ENCODE measurements at regions not wholly inside any gene's neighbourhood (a gene's known extent, or its start where the extent isn't known, plus 50 kb on each side); places are given as distances from the start of the nearest gene placed in this dataset.
"Not testable (repeated sequence)": the region's sequence is repeated elsewhere in the genome, so short reads cannot be mapped to it uniquely, and the experiment has no call there.

DNA sequence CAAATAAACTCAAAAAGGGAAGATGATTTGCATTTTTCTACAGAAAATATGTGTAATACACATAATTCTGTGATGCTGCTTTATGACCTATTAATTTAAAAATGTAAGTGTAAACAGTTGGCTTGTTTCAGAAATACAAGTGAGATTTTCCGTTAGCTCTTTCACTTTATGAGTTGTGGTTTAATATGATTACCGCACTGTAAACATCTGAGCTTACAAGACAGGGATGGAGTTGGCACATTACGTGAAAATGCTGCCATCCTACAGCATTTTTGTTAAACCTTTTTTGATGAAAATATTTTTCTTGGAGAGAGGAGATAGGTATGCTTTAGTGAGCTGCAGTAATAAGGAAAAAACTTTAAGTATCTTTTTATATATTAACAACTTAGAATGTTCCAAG is 426.8 kb upstream of the ADAMTS5 start:
- DNase-seq (ENCODE audit: low read depth, low spot score) = no peak

DNA sequence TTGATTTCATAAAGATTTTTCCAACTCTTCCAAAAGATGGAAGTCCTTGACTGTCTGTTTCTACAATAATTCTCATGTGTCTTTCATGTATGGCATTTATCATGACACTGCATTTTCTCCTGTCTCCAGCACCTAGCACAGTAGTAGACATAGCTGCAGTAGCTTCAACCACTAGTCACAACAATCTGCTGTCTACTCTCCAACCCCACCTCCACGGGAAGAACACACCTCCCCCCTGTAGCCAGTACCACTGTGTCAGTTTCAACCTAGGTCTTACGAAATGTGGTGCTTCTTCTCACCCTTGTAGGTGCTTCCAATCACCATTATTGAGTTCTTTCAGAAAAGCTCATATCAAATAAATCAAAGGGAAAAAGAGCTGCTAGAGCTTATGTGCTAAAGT is 425.1 kb upstream of the ADAMTS5 start:
- no peak for DNase-seq (ENCODE audit: low read depth, low spot score)

DNA sequence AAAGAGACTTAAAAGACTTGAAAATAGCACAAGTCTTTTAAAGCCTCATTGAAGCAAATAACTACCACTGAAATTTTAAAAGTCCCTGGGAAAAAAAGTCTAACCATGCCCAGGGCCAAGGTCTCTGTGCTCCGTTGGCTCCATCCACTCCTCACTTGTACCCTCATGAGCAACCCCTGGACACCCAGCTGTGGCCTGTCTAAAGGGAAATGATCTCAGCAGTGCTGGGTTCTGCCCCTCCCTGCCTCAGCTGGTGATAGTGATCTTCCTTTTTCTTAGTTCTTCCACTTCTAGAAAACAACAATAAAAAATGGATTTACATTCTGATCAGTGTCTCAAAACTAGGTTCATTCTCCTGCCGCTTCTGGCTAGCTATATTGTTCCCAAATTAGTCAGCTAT is 423.5 kb upstream of the ADAMTS5 start:
- no peak for DNase-seq (ENCODE audit: low read depth, low spot score)

DNA sequence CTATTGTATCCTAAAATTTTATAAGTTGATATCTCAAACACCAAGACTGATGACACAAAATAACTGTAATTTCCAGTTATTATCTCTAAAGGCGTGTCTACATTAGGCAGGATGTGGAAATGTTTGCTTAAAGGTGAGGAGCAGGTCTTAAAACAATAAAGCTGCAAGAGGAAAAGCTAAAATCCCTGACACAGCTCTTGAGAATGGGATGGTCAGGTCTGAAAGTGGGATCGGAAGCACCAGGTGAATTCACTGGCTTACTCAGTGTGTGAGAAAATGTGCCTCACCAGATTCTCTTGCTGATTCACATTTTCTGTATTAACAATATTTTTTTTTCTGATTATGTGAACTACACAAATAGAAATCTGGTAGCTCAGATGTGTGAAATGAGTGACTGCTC is 421.9 kb upstream of the ADAMTS5 start:
- no peak for DNase-seq (ENCODE audit: low read depth, low spot score)

DNA sequence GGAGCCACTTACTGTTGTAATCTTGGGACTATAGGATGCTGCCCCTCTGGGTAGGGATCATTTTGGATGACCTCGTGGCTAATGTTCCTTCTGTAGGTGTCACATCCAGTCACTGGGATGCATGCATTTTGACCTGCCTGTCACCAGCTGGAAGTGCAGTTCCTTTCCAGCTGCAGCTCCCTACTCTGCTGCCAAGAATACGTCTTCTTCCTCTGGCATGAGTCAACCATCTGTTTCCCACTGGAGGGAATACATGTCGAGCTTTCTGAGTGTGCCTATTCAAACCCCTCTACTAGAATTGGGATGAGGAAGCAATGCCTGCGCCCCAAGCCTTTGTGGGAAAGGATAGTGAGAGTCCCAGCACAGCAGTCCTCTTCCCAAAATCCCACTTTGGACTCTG is 415.5 kb upstream of the ADAMTS5 start:
- DNase-seq (ENCODE audit: low read depth, low spot score) = no peak

DNA sequence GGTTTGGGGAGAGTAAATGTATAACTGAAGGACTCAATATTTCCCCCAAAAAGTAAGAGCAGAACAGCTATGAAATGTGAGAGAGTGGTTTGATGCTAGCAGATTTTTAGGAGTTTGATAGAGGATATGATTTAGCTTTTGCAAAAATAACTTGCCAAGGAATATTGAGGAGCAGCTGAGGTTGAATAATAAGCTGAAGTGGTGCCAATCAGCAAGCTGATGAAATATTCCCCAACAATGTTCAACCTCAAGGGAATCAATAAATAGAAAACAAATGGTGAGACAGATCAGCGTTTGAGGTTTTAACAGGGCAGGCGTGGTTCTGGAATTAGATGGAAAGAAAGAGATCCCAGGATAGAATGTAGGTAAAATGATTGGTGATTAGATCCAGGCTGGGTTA is 413.4 kb upstream of the ADAMTS5 start:
- no peak for DNase-seq (ENCODE audit: low read depth, low spot score)

DNA sequence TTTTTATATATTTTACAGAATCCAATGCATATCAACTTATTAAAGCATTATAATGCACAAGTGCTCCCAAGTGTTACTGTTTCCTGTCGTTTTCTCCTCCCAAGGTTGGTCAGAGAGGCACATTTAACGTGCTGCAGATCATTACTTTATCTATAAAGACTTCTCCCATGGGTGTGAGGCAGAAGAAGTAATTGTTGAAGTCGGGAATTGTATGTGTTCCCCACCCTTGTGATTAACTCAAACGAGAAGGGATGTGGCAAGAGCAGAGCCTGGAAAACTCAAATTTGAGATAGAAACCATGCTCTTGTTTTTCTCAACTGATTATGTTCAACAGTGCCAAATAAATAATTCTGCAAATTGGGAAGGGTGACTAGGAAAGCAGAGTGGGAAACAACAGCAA is 412.5 kb upstream of the ADAMTS5 start:
- DNase-seq (ENCODE audit: low read depth, low spot score) = no peak

DNA sequence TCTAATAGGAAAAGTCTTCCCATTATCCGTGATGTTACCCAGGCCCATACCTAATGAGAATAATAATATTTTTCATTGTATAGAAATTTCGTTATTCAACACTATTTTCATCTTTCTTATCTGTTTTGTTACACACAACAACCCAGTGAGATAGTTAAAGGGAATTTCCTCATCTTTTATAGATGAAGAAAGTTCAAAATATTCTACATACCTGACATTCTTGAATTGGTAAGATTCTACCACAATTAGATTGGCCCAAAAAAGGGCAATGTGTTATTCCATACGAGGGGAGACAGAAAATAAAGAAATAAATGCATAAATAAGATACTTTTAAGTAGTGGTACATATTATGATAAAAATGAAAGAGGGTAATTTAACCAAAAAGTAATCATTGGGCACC is 405.5 kb upstream of the ADAMTS5 start:
- no peak for DNase-seq (ENCODE audit: low read depth, low spot score)

DNA sequence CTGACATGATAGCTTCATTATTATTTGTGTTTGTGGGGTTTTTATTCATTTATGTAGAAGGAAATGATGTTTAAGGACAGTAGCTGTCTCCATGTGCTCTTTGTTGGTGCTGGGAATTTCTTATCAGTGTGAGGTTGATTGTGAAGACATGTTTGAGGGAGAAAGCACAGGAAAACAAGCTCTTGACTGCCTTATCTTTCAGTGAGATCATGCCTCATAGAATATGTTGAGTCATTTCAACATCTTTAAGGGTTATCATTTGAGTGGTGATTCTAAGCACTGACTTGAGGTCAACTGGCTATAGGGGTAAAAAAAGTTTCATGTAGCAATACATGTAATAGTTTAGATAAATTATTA is 405.1 kb upstream of the ADAMTS5 start:
- DNase-seq (ENCODE audit: low read depth, low spot score) = no peak

DNA sequence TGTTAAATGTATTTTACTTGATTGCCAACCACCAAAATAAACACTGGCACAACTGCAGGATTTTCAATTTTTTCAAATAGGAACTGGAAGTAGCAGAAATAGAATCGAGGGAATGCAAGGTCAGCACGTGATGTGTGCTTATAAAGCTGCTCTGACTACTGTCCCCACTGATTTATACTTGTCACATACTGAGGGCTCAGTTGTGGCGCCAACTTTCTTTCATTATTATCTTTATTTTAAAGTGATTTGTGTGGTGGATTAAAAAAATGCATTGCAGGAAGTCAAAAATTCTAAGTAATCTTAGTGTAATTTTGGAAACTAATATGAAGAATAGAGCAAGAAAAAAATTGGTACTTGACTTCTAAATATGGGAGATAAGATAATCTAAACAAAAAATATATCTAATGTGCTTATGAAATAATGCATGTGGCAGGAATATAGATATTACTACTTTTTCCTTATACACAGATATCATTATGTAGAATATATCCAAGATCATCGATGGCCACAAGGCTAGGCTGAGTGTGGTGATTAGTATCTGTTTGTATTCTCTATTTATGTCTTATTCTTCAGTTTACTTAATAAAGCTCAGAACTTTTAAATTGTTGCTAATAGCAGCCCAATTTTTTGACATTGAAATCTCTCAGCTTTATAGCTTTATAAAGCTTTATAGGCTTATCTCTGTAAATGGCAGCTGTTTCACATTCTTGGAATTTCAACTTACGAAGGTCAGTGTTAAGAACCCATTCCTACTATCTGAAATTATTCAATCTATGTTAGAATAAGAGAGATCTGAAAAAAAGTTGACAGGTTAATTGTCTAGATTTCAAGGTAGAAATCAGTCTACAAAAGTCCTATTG is 404.5 kb upstream of the ADAMTS5 start:
- DNase-seq (ENCODE audit: low read depth, low spot score) = no peak

DNA sequence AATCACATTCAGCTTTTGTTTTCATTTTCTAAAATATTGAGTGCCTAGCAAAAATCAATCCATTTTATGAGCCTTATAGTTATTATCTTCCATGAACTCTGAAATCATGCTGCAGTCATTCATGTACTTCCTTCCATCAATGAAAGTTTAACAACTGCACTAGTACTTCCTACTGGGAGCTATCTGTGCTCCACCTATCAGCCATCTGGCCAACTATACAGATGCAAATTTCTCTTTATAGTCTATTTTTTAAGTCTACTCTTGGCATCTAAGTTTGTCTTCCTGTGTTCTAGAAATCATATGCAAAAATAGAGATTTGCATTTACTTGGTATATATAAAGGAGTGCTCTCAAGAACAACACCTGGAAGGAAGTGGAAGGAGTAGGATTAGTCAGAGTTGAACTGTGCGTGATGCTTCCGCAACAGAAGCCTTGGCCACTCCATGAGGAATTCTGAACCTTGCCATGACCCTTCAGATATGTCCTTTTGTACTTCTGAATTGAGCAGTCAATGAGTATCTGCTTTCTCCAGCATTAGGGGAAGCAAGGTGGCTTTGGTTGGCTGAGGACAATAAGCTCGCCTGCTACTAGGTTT is 403.2 kb upstream of the ADAMTS5 start:
- DNase-seq (ENCODE audit: low read depth, low spot score) = peak; percentile 35

DNA sequence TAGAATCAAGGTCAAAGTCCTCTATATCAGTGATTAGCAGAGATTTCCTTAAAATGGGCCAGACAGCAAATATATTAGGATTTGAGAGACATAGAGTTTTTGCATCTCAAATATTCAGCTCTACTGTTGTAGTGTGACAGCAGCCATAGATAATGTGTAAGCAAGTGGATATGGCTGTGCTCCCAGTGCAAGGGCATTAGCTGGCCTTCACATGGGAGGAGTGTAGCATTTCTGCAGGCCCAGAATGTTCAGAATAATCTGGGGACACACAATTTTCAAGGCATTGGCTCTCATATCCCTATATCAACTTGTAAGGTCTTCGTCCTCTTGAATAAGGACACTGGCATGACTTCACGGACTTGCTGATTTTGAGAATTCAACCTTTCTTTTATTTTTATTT is 402.3 kb upstream of the ADAMTS5 start:
- DNase-seq (ENCODE audit: low read depth, low spot score) = no peak

DNA sequence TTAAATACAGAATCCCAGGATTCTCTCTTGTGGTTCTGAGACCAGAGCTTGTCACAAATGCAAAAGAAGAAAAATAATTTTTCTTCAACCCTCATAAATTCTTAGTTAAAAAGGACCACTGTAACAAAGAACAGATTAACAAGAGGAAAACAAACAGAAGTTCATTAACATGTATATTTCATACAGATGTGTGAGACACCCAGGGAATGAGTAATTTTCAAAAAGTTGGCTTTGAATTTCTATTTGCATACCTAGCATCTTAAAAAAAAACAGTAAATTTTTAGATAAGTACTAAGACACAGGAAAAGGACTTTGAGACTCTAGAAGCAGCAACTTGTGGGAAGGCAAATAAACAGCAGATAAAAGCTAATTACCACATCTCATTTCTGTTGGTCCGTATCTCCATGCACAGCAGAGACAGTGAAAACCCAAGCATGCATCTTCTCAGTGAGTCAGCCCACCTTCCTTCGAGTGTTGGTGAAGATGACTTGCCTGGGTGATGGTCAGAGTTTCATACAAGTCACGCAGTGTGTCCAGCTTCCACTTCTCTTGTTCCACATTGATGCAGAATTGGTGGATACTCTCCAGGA is 399.9 kb upstream of the ADAMTS5 start:
- no peak for DNase-seq (ENCODE audit: low read depth, low spot score)

DNA sequence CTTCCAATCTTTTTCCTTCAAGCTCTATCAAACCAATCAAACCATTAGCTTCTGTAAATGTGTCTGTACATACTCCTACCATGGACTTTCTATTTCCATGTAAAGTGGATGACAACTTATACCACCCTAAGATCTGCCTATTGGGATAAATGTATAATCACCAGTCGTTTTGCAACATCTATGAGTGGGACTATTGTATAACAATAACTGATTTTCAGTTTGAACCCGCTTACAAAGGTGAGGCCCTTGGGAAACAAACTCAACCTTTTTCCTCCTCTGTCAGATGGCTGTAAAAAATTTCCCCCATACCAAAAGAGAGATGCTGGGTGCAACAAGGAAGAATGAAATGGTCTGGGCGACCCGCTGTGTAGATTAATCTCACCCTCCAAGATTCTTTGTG is 399.1 kb upstream of the ADAMTS5 start:
- DNase-seq (ENCODE audit: low read depth, low spot score) = no peak

DNA sequence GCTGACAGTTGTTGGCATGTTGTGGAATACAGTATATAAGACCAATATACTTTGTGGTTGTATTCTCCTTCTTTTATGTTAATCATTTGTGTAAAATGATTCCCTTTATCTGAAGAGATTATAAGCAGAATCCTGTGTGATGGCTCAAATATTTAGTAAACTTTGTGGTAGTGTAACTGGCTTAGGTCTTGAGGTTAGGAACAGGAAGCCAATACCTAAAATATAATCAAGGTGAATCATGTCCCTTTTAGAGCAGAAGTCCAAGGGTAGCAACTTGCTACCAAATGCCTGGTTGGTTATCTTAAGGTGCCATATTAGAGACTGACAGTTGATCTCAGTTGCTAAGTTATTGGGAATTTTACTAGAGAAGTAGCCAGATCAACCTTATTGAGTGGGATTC is 398.5 kb upstream of the ADAMTS5 start:
- DNase-seq (ENCODE audit: low read depth, low spot score) = no peak

DNA sequence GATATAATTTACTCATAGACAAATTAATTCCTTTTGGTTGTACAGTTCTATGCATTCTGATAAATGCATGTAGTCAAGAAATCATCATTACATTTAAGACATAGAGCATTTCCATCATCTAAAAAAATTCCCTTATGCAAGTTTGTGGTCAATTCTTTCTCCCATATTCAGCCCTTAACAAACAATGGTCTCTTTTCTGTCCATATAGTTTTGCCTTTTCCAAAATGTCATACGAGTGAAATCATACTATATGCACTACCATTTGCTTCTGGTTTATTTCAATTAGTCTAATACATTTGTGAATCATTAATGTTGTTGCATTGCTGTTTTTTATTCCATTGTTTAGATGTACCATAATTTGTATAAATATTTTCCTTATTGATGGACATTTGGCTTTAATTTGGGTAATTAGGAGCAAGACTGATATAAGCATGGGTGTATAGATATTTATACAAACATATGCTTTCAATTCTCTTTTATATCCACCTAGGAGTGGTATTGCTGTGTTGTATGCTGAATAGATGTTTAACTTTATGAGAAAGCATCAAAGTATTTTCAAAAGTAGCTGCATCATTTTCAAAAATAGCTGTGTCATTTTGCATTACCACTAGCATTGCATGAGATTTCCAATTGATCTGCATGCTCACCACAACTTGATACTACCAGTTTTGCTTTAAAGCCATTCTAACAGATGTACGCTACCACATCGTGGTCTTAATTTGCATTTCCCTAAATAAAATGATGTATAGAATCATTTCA is 397.0 kb upstream of the ADAMTS5 start:
- DNase-seq (ENCODE audit: low read depth, low spot score) = no peak

DNA sequence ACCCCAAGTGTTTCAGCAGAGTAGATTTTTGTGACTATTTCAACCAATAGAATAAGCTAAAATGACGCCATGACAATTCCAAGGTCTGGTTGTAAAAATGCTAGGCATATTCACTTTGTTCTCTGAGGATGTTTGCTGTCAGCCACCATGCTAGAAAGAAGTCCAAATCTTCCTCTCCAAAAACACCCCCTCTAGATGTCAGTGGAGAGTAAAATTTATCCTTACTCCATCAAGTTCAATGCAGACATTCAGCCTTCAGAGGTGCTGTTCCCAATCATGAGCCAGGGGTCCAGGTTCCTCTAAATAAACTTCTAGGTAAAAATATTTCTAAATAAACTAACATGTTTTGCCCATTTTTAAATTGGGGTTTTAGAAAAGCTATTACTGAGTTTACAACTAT is 395.4 kb upstream of the ADAMTS5 start:
- peak; percentile 23 for DNase-seq (ENCODE audit: low read depth, low spot score)

DNA sequence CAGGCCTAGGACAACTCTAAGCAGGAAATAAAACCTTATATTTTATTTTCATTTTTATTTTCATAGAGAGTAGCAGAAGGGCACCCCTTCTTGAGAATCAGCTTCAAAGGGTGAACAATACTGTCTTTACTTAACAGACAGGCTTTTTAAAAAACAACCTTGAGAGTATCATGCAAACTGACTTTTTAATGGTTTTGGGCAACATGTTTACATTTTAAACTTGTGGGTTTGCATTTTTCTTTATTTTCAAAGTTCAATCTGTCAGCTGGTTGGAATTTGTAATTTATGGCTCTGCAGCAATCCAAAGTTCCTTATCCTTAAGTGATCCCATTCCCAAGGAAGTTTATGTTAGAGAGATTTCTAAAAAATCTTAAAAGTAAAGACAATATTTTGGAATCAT is 392.3 kb upstream of the ADAMTS5 start:
- DNase-seq (ENCODE audit: low read depth, low spot score) = no peak

DNA sequence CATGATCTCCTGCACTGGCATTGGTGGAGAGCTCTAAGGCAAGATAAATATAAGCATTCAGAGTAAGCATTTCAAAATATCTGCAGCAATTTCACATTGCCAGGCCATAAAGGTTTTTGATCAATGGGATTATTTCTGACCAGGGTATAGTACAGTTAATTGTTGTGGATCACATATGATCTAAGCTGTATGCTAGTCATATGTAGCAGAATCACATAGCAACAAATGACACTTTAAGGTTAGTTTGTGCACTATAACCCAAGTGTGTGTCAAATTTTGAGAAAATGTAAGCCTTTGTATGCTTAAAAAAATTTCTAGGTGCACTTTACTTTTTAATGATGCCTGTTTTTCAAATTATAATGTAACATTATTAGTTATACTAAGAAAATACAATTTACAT is 386.0 kb upstream of the ADAMTS5 start:
- DNase-seq (ENCODE audit: low read depth, low spot score) = no peak

DNA sequence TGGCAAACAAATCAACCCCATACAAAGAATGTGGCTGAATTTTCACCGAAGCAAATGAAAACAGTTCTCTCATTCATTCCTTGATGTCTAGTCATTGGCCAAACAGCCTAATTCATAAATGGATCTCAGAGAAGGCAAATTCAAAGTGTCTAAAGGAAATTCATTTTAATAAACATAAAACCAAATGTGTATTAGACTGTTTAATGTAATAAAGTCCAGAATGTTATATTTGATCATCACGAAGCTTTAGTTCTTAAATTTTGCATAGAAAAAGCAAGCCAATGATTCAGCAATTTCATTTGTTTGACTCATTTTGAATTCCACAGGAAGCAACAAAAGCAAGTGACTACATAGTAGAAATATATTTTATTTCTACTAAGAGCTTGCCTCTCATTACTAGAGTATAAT is 379.2 kb upstream of the ADAMTS5 start:
- DNase-seq (ENCODE audit: low read depth, low spot score) = no peak

DNA sequence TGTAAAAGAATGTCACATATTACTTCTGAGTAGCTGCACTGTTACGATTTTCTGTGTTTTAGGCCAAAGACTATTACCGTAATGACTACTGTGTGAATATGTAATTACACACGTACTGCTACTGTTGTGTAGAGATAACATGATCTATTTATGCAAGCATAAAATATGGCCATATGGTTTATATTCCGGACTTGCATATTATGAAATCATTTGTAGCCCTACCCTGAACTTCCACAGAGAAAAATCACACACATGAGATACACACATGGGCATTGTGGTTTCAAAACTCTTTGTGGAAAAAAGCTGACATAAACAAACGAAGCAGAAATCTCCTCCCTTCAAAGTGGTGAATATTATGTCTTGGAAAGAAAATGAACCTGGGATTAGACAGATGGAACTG is 373.0 kb upstream of the ADAMTS5 start:
- no peak for DNase-seq (ENCODE audit: low read depth, low spot score)

DNA sequence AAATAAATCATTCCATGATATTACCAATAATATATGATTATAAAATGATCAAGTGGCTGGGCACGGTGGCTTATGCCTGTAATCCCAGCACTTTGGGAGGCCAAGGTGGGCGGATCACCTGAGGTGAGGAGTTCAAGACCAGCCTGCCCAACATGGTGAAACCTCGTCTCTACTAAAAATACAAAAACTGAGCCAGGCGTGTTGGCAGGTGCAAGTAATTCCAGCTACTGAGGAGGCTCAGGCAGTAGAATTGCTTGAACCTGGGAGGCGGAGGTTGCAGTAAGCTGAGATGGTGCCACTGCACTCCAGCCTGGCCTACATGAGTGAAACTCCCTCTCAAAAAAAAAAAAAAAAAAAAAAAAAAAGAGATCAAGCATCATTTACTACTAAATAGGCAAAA is 371.1 kb upstream of the ADAMTS5 start:
- DNase-seq (ENCODE audit: low read depth, low spot score) = not testable (repeated sequence)

DNA sequence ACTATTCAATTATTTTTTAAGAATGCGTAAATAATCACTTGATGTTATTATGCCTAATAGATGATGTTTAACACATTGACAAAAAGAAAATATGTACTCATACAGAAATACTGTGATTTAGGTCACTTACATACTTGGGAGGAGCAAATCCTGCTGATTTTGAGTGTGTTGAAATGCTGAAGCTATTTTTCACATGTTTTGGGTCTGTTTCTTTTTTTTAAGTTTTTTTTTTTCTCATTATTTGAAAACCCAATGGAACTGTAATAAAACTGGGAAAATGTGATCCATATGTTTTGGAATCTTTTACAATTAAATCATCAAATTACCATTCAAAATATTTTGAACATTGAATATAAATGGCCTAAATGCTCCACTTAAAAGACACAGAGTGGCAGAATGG is 366.2 kb upstream of the ADAMTS5 start:
- no peak for DNase-seq (ENCODE audit: low read depth, low spot score)

Measured in iPS DF 19.7 (cell line).